IPS-15b (cell line): ENCODE measurements at regions not wholly inside any gene's neighbourhood (a gene's known extent, or its start where the extent isn't known, plus 50 kb on each side); places are given as distances from the start of the nearest gene placed in this dataset.
A peak's percentile ranks its signal among the peaks of the same experiment; 100 is the strongest.

Source experiments
- H3K27me3 ChIP-seq: one replicate; pipeline ENCODE4 v1.6.1; 2013; ENCODE audit warnings: low read length; ENCODE audit not compliant: control insufficient read depth, insufficient read depth
- H3K36me3 ChIP-seq: one replicate; pipeline ENCODE4 v1.6.1; 2013; ENCODE audit warnings: low read length; ENCODE audit not compliant: control insufficient read depth, insufficient read depth
- H3K4me1 ChIP-seq: one replicate; pipeline ENCODE4 v1.6.1; 2013; ENCODE audit warnings: mild to moderate bottlenecking, low read length; ENCODE audit not compliant: control insufficient read depth, insufficient read depth
- H3K4me3 ChIP-seq: one replicate; pipeline ENCODE4 v1.5.1; 2013; ENCODE audit warnings: low read depth, low read length
- H3K9ac ChIP-seq: one replicate; pipeline ENCODE4 v1.6.1; 2013; ENCODE audit warnings: low read depth, mild to moderate bottlenecking, low read length
- H3K9me3 ChIP-seq: one replicate; pipeline ENCODE4 v1.6.1; 2013; ENCODE audit warnings: mild to moderate bottlenecking, low read length; ENCODE audit not compliant: control insufficient read depth, insufficient read depth

DNA sequence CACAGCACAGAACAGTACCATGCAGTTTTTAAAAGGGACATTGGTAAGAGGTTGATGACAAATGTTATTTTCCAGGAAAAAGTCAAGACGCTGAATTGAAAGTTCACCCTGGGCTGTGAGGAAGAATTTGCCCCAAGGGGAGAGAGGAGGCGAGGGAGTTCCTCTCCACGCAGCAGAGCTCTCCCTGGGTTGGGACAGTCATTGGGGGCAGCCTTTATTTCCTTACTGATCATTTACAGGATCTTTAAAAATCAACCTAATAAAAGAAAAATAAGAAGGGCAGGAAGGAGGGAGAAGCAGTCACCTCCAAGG lies 49.9 kb upstream of the WNT7B start:
- Histone ChIP-seq H3K4me1 (peaks cover 4% of the 10 kb centered on the region), H3K4me3 (peak overlapping the region; percentile 45), H3K36me3 (no peaks in the 10 kb centered on the region), H3K9me3 (no peaks in the 10 kb centered on the region), H3K27me3 (peaks cover 41% of the 10 kb centered on the region), H3K9ac (no peak overlapping the region)

DNA sequence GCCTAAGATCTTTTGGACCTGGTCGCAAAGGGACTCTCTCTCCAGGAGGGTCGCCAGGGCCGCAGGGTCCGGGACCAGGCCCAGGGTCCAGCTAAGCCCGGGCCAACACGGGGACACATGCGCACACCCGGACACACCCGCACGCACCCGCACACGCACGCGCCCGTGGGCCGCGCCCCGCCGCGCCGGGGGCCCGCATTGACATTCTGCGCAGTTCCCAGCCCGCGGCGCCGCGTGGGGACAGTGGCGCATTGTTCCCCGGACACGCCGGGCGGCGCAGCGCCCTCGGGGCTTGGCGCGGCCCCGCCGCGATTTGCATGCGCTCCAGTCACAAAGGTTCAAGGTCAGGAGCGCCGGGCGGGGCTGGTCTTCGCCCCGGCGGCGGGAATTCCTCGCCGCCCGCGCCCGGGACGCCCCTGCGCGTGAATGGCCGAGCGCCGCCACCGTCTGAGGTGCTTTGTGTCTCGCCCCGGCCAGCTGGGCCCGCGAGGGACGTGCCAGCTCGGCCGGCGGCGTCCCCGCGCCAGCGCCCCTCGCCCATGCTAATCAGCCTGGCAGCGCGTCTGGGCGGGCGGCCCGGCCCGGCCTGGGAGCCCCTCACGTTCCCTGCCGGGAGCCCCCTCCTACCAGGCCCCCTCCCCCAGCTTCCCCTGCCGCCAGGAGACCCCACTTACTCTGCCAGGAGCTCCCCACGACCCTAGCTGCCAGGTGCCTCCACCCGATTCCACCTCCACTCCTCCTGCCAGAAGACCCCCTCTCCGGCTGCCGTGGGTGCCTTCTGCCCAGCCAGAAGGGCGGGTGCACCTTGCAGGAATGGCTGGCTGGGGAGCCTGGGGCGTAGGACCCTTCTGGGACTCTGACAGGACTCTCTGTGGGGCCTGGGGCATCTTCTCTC lies 50.5 kb upstream of the WNT7B start:
- Histone ChIP-seq H3K9me3 (no peaks in the 10 kb centered on the region), H3K4me3 (peak overlapping the region; percentile 45), H3K27me3 (peaks cover 41% of the 10 kb centered on the region), H3K9ac (no peak overlapping the region), H3K4me1 (peaks cover 6% of the 10 kb centered on the region), H3K36me3 (no peaks in the 10 kb centered on the region)

GRCh38 chr22:46028106-46028991 lies 51.4 kb upstream of the WNT7B start:
- Histone ChIP-seq H3K4me1 (peaks cover 9% of the 10 kb centered on the region), H3K27me3 (peaks cover 35% of the 10 kb centered on the region), H3K9me3 (no peaks in the 10 kb centered on the region), H3K4me3 (peak overlapping the region; percentile 45), H3K9ac (no peak overlapping the region), H3K36me3 (no peaks in the 10 kb centered on the region)

DNA sequence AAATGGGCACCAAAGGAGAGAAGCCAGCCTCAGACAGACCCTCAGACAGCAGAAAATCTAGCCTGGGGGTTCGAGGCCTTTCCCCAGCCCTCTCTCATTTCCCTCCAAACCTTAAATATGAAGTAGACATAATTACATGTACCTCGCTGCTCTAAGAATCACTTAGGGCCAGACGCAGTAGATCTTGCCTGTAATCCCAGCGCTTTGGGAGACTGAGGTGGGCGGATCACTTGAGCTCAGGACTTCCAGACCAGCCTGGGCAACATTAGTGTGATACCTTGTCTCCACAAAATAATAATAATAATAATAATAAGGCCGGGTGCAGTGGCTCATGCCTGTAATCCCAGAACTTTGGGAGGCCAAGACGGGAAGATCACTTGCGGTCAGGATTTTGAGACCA lies 52.1 kb upstream of the WNT7B start:
- peaks cover 9% of the 10 kb centered on the region for H3K4me1 ChIP-seq

GRCh38 chr22:46029574-46030200 lies 52.7 kb upstream of the WNT7B start:
- H3K36me3 ChIP-seq, result no peaks in the 10 kb centered on the region
- peaks cover 9% of the 10 kb centered on the region for H3K4me1 ChIP-seq
- H3K27me3 ChIP-seq, result peaks cover 35% of the 10 kb centered on the region
- H3K9me3 ChIP-seq, result no peaks in the 10 kb centered on the region
- H3K4me3 ChIP-seq, result no peak overlapping the region
- no peak overlapping the region for H3K9ac ChIP-seq

More for the DNA sequence above, 52.1 kb upstream of the WNT7B start:
- Histone ChIP-seq H3K4me3 (no peak overlapping the region), H3K9ac (no peak overlapping the region), H3K27me3 (peaks cover 35% of the 10 kb centered on the region), H3K9me3 (no peaks in the 10 kb centered on the region), H3K36me3 (no peaks in the 10 kb centered on the region)

- H3K9me3 ChIP-seq, result no peaks in the 10 kb centered on the region
- H3K4me1 ChIP-seq, result peaks cover 9% of the 10 kb centered on the region
- no peak overlapping the region for H3K9ac ChIP-seq
- no peak overlapping the region for H3K4me3 ChIP-seq
- H3K27me3 ChIP-seq, result peaks cover 28% of the 10 kb centered on the region
- no peaks in the 10 kb centered on the region for H3K36me3 ChIP-seq
These were observed 53.4 kb upstream of the WNT7B start for GRCh38 chr22:46030231-46030880.

DNA sequence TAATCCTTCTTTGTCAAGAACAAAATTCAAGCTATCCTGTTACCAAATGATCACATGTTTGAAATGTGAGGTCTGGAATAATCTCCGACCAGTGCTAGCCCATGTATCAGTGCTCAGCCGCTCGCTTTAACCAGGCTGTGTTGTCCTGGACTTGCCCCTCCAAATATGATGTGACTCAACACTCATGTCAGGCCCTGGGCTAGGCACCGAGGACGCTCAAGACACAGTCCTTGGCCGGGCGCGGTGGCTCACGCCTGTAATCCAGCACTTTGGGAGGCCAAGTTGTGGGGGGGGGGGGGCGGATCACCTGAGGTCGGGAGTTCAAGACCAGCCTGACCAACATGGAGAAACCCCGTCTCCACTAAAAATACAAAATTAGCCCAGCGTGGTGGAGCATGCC lies 54.1 kb upstream of the WNT7B start:
- H3K4me1 ChIP-seq, result peaks cover 9% of the 10 kb centered on the region
- peaks cover 21% of the 10 kb centered on the region for H3K27me3 ChIP-seq
- H3K36me3 ChIP-seq, result no peaks in the 10 kb centered on the region
- H3K9me3 ChIP-seq, result no peaks in the 10 kb centered on the region
- H3K9ac ChIP-seq, result no peak overlapping the region
- no peak overlapping the region for H3K4me3 ChIP-seq

DNA sequence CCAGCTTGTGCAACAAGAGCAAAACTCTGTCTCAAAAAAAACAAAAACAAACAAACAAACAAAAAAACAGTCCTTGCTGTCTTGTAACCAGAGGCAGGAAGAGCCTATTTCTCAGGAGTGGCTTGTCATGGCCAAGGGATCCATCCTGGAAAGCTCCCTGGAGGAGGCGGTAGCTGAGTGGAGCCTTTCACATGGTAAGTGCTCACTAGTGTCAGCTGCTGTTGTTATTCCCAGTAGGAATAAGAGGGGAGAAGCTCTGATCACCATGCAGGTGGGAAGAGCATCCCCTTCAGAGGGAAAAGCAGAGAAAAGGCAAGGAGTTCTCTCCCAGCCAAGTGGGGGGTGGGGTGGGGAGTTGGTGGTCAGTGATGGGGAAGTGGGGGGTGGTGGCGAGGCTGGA lies 54.6 kb upstream of the WNT7B start:
- Histone ChIP-seq H3K36me3 (no peaks in the 10 kb centered on the region), H3K9me3 (no peaks in the 10 kb centered on the region), H3K4me3 (no peak overlapping the region), H3K4me1 (peaks cover 8% of the 10 kb centered on the region), H3K9ac (no peak overlapping the region), H3K27me3 (peaks cover 16% of the 10 kb centered on the region)

DNA sequence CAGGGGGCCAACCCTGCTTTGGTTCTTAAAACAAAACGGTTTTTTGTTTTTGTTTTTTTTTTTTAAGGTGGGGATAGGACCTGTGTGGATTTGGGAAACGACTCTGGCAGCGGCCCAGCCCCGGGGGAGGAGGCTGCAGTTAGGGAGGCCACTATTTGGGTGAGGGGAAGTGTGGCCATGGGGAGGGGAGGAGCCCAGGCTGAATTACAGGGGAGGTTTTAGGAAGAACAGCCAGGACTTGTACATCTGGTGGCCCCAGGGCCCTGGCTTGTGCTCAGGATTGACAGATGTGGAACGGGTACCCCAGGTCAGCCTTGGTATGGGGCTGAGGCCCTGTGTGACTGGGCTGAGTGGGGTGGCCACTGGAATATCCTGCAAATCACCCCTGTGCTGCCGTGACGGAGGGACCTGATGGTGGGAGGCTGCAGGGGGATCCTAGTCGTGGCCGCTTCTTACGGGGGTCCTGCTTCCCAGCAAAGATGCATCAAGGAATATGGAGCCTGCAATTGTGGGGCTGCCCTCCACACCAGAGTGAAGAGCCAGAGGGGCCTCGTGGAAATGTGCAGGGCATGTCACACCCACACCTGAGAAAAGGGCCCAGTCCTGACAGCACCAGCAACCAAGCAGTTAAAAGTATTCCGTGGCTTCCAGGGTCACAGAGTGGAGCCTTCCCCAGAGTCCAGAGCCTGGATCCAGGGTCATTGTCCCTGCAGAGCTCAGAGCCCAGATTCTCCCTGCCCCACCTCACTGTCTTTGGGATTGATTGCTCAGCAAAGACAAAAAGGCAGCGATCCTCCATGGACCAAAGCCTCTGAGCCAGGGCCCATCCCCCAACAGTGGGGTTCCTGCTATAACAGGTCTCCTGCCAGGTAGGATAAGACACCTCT lies 55.2 kb upstream of the WNT7B start:
- Histone ChIP-seq H3K9me3 (no peaks in the 10 kb centered on the region), H3K4me3 (no peak overlapping the region), H3K36me3 (no peaks in the 10 kb centered on the region), H3K4me1 (peaks cover 5% of the 10 kb centered on the region), H3K27me3 (peaks cover 10% of the 10 kb centered on the region), H3K9ac (peak overlapping the region; percentile 54)

GRCh38 chr22:46033256-46034200 lies 56.6 kb upstream of the WNT7B start:
- Histone ChIP-seq H3K4me3 (no peak overlapping the region), H3K36me3 (no peaks in the 10 kb centered on the region), H3K27me3 (peaks cover 2% of the 10 kb centered on the region), H3K4me1 (peaks cover 5% of the 10 kb centered on the region), H3K9ac (no peak overlapping the region), H3K9me3 (no peaks in the 10 kb centered on the region)
